Cardiac fibroblast (primary cell): ENCODE measurements at regions not wholly inside any gene's neighbourhood (a gene's known extent, or its start where the extent isn't known, plus 50 kb on each side); places are given as distances from the start of the nearest gene placed in this dataset.

Experiments used
- DNase-seq, 2 donors: peaks; one replicate each; pipeline versions ENCODE4 v3.0.0 to v3.0.0-alpha.2; 2010; ENCODE audit warnings: low read depth in 2 of 2
- H3K4me3 ChIP-seq, 2 donors: replicated peaks in 1 of 2; 1 replicate in 1 of 2; 2 replicates in 1 of 2; pipeline ENCODE4 v1.5.1; 2011; ENCODE audit warnings: low read depth in 2 of 2, low read length in 2 of 2, mild to moderate bottlenecking in 2 of 2, moderate library complexity in 1 of 2
- TF ChIP-seq, protein P1 (sequence below): IDR thresholded peaks from one replicate; pipeline ENCODE4 v1.5.1; 2011; ENCODE audit warnings: low read depth, mild to moderate bottlenecking, low read length, inconsistent platforms

DNA sequence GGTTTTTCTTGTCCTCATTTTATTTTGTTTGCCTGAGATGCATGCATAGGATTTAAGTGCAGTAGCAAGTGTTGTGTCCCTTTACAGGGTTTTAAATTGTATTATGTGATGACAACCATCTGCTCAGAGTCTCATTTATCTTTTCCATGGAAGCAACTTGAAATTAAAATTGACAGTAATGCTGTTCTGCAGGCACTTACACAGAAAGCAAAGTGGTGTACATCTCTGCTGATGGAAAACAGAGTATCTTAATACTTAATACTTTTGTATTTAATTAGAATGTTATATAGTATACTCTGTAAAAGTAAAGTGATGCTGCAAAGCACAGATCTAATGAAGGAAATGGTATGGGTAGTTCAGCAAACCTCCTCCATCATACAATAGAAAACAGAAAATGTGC lies 482.9 kb downstream of the POM121L12 start:
- DNase-seq: no peak
- no peak overlapping the region for H3K4me3 ChIP-seq
- TF ChIP-seq, protein P1, sequence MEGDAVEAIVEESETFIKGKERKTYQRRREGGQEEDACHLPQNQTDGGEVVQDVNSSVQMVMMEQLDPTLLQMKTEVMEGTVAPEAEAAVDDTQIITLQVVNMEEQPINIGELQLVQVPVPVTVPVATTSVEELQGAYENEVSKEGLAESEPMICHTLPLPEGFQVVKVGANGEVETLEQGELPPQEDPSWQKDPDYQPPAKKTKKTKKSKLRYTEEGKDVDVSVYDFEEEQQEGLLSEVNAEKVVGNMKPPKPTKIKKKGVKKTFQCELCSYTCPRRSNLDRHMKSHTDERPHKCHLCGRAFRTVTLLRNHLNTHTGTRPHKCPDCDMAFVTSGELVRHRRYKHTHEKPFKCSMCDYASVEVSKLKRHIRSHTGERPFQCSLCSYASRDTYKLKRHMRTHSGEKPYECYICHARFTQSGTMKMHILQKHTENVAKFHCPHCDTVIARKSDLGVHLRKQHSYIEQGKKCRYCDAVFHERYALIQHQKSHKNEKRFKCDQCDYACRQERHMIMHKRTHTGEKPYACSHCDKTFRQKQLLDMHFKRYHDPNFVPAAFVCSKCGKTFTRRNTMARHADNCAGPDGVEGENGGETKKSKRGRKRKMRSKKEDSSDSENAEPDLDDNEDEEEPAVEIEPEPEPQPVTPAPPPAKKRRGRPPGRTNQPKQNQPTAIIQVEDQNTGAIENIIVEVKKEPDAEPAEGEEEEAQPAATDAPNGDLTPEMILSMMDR: no peak

DNA sequence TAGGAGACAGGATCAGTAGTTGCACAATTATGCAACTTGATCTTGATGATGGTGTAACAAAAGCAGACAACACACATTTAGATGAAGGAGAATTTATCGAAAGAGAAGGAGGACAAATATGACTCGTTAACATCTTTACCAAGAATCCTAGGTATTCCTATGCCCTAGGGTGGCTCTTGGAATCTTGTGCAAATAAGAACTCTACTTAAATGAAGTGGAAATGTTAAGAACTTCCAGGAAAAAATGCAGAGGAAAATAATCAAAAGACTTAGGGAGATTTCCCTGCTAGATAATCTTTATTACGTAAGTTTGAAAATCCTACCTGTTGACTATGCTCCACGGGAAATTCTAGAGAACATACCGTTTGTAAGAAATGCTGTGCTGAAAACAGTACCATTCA lies 485.4 kb downstream of the POM121L12 start:
- no peak for DNase-seq
- TF ChIP-seq, protein P1: no peak
- H3K4me3 ChIP-seq: no peak overlapping the region

DNA sequence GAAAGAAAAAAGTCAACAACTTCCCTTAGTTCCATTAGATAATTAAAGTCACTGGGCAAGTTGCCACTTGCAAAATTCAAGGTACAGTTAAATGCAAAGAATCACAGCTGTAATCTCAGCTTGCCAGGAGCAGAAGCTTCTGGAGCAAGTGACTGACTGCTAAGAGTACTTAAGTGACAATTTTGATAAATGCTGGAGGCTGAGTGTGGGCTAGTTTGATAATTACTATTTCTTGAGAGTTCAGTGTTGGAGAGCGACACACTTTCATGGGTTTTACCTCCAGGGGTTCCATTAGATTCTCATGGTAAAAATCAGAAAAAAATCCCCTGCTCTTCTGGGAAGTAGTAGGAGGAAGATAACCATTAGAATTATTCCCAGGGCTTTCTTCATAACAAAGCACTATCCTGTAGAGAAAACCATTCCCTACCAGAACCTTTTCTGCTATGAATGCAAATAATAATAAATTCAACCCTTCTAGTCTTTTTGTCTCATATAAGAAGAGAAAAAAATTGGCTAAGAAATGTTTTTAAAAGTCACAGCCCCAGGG lies 486.3 kb downstream of the POM121L12 start:
- H3K4me3 ChIP-seq: no peak overlapping the region
- TF ChIP-seq, protein P1: no peak

DNA sequence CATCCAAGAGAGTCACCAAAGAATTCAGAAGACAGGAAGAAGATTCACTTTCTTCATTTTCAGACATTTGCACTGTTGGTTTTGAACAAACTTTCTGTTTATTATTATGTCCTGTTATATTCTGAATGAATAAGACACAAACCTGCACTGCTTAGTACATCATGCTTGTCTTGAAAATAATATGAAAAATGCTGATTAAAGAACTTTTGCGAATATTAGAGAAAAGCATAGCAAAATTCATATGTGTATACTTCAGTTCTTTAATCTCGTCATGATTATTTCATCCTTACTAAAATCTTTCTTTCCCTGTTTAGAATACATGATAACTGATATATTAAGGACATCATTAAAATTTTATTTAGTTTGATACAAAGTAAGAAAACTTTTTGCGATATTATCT lies 504.1 kb downstream of the POM121L12 start:
- TF ChIP-seq, protein P1: no peak

More for the DNA sequence above, 486.3 kb downstream of the POM121L12 start:
- DNase-seq: no peak

DNA sequence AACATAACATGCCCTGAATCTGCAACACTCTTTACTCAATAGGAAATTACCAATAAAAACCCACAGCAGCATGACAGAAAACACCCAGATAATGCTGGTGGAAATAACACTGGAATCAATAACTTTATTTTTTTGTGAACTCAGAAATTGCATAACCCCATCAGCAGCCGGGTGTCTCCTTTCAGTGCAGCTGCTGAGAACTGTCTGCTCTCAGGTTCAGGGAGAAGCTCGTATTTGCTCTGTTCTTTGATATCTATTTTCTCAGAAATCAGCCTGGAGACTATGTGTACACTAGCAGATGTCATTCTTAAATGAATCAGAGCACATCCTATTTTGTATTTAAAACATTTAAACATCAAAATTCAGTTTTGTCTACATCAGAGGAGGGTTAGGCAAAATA lies 506.0 kb downstream of the POM121L12 start:
- DNase-seq: no peak

More for the DNA sequence above, 504.1 kb downstream of the POM121L12 start:
- no peak overlapping the region for H3K4me3 ChIP-seq
- DNase-seq: no peak

DNA sequence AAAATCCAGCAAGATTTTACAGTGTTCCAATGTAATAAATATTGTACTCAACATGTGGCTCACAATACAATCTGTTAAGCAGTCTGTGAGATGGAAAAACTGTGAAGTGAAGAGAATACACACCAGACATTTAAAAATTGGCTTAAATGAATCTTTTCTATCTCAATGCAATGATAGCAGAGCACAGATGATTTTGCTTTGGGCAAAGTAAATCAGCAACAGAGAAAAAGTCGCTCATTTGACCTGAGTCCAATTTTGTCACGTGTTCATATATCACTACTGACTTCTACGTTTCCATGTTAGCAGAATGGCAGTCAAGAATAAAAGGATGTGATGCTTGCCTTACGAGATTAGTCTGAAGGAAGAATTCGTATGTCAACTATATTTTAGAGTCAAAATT lies 506.7 kb downstream of the POM121L12 start:
- no peak for DNase-seq
- TF ChIP-seq, protein P1: no peak

More for the DNA sequence above, 506.0 kb downstream of the POM121L12 start:
- TF ChIP-seq, protein P1: no peak
- H3K4me3 ChIP-seq: no peak overlapping the region

More for the DNA sequence above, 506.7 kb downstream of the POM121L12 start:
- no peak overlapping the region for H3K4me3 ChIP-seq
